Glutamatergic neuron (in vitro differentiated cells): ENCODE measurements at regions not wholly inside any gene's neighbourhood (a gene's known extent, or its start where the extent isn't known, plus 50 kb on each side); places are given as distances from the start of the nearest gene placed in this dataset.

Experiments used
- DNase-seq: peaks from one replicate; pipeline ENCODE4 v3.0.0; 2022
- H3K27ac Mint-ChIP-seq: one replicate; pipeline ENCODE4 v1.8.0; 2020; ENCODE audit warnings: mild to moderate bottlenecking, mixed read lengths, inconsistent platforms; ENCODE audit not compliant: unreplicated experiment
- H3K27me3 Mint-ChIP-seq: one replicate; pipeline ENCODE4 v1.8.0; 2020; ENCODE audit warnings: mild to moderate bottlenecking, moderate library complexity, mixed read lengths, inconsistent platforms; ENCODE audit not compliant: unreplicated experiment
- H3K36me3 Mint-ChIP-seq: one replicate; pipeline ENCODE4 v1.8.0; 2020; ENCODE audit warnings: mild to moderate bottlenecking, mixed read lengths, inconsistent platforms; ENCODE audit not compliant: unreplicated experiment
- H3K4me1 Mint-ChIP-seq: one replicate; pipeline ENCODE4 v1.8.0; 2020; ENCODE audit warnings: mild to moderate bottlenecking, low read depth, mixed read lengths, inconsistent platforms; ENCODE audit not compliant: unreplicated experiment
- H3K4me3 Mint-ChIP-seq: one replicate; pipeline ENCODE4 v1.8.0; 2020; ENCODE audit warnings: mild to moderate bottlenecking, mixed read lengths, inconsistent platforms; ENCODE audit not compliant: unreplicated experiment
- H3K9me3 Mint-ChIP-seq: one replicate; pipeline ENCODE4 v1.8.0; 2020; ENCODE audit warnings: mild to moderate bottlenecking, moderate library complexity, mixed read lengths, inconsistent platforms; ENCODE audit not compliant: unreplicated experiment
- TF ChIP-seq, protein P1 (sequence below): fragments of 200-600 bp; sonication (generic); IDR thresholded peaks from one replicate; pipeline ENCODE4 v1.5.0; 2021; ENCODE audit not compliant: partially characterized antibody, unreplicated experiment

DNA sequence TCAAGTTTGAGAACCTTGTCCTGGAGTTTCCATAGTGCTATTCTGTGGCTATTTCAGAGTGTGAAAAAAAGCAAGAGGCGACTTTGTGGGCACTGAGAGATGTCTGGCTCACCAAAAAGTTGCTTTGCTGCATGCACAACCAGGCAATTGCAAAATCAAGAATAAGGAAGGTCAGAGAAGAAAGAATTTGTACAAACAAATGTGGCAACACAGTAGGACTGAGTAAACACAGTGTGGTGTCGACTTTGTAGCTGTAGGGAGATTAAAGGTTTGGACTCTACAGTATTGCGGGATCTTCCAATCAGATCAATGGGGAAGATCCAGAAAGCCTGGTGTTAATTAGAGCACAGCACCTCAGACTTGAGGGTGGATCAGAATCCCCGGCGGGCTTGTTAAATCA is 88.1 kb upstream of the PLPP4 start:
- DNase-seq, result no peak
- Mint-ChIP-seq H3K4me3 (no peak overlapping the region), H3K4me1 (no peaks in the 10 kb centered on the region), H3K27me3 (no peaks in the 10 kb centered on the region), H3K9me3 (no peaks in the 10 kb centered on the region), H3K27ac (no peak overlapping the region), H3K36me3 (no peaks in the 10 kb centered on the region)
- TF ChIP-seq, protein P1, sequence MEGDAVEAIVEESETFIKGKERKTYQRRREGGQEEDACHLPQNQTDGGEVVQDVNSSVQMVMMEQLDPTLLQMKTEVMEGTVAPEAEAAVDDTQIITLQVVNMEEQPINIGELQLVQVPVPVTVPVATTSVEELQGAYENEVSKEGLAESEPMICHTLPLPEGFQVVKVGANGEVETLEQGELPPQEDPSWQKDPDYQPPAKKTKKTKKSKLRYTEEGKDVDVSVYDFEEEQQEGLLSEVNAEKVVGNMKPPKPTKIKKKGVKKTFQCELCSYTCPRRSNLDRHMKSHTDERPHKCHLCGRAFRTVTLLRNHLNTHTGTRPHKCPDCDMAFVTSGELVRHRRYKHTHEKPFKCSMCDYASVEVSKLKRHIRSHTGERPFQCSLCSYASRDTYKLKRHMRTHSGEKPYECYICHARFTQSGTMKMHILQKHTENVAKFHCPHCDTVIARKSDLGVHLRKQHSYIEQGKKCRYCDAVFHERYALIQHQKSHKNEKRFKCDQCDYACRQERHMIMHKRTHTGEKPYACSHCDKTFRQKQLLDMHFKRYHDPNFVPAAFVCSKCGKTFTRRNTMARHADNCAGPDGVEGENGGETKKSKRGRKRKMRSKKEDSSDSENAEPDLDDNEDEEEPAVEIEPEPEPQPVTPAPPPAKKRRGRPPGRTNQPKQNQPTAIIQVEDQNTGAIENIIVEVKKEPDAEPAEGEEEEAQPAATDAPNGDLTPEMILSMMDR, result no peak

DNA sequence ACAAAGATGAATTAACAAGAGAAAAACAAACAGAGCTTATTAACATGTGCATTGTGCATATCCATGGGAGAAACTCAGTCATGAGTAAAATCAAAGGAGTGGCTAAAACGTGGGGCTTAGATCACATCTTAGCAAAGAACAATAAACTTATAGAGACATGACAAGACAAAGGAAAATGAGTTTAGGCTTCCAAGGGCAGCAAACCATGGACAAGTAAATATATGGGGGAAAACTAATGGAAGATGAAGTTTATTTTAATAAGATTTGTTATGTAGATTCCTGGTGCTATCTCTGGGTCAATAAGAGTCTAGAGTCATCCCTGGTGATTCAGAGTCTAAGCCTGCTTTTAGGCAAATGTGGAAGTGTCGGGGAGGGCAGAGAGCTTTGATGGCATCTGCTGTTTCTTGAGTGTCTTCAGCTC is 87.2 kb upstream of the PLPP4 start:
- H3K27ac Mint-ChIP-seq, result no peak overlapping the region
- no peaks in the 10 kb centered on the region for H3K27me3 Mint-ChIP-seq
- H3K4me3 Mint-ChIP-seq, result no peak overlapping the region
- no peaks in the 10 kb centered on the region for H3K4me1 Mint-ChIP-seq
- no peak for DNase-seq
- H3K9me3 Mint-ChIP-seq, result no peaks in the 10 kb centered on the region
- TF ChIP-seq, protein P1, result no peak
- peaks cover 4% of the 10 kb centered on the region for H3K36me3 Mint-ChIP-seq

DNA sequence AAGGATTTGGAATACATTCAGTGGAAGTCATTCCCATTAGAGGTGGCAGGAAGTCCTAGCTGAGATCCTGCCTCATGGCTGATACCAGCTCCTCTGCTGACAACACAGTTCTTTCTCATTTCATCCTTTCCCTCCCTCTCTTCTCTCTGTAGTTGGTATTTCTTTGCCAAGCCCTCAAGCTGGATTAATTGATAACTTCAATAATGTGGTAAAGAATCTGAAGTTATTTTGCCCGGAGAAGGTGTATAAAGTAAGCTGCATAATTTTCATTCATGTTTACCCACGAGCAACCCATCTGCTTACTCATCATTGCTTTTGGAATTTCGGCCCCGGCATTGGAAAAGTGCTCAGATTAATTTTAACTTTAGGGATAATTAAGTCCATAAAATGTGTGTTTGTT is 85.2 kb upstream of the PLPP4 start:
- peaks cover 3% of the 10 kb centered on the region for H3K27me3 Mint-ChIP-seq
- TF ChIP-seq, protein P1, result no peak
- no peak overlapping the region for H3K4me3 Mint-ChIP-seq

DNA sequence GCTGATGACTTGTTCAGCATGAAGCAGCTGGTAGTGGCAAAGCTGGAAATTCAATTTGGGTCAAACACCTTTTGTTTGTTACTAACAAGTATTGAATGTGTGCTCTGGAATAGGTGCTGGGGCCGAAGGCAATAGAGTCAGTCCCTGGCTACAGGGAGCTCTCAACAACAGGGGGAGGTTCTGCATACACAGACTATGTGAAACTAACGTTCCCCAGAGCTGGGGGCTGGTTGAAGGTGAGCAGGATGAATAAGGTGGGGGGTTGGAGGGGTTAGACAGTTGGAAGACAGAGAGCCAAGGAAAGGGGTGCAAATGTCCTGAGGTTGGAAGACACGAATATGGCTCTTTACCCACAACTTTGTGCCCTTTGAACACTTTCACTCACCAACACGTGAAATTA is 84.1 kb upstream of the PLPP4 start:
- H3K27ac Mint-ChIP-seq, result no peak overlapping the region
- TF ChIP-seq, protein P1, result no peak
- H3K4me3 Mint-ChIP-seq, result no peak overlapping the region
- H3K36me3 Mint-ChIP-seq, result peaks cover 4% of the 10 kb centered on the region
- peaks cover 5% of the 10 kb centered on the region for H3K27me3 Mint-ChIP-seq
- H3K9me3 Mint-ChIP-seq, result peaks cover 5% of the 10 kb centered on the region
- H3K4me1 Mint-ChIP-seq, result peaks cover 14% of the 10 kb centered on the region
- no peak for DNase-seq

More for the DNA sequence above, 85.2 kb upstream of the PLPP4 start:
- Mint-ChIP-seq H3K4me1 (peaks cover 12% of the 10 kb centered on the region), H3K9me3 (peaks cover 3% of the 10 kb centered on the region), H3K27ac (no peak overlapping the region), H3K36me3 (peaks cover 4% of the 10 kb centered on the region)
- no peak for DNase-seq

DNA sequence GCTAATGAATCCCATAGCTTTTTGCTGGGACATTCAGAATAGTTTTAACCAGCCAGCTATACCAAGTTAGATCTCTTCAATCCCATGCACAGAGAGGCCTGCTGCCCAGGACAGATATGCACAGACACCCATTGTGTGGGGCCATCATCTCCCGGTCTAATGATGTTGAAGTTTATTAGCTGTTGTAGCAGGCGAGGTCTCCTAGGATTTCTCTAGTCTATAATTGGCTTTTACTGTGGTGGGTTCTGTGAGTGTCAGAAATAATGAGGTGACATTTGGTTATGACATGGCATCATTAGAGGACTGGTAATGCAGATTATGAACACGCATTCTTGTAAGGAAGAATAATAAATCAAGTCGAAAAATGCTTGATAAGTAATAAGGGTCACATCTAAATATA is 81.4 kb upstream of the PLPP4 start:
- Mint-ChIP-seq H3K27me3 (peaks cover 5% of the 10 kb centered on the region), H3K27ac (no peak overlapping the region), H3K4me3 (no peak overlapping the region), H3K9me3 (peaks cover 10% of the 10 kb centered on the region), H3K36me3 (peaks cover 17% of the 10 kb centered on the region), H3K4me1 (peaks cover 14% of the 10 kb centered on the region)
- TF ChIP-seq, protein P1, result no peak
- DNase-seq, result no peak
